Mucosa of descending colon (tissue), 3 donors: ENCODE measurements at regions not wholly inside any gene's neighbourhood (a gene's known extent, or its start where the extent isn't known, plus 50 kb on each side); places are given as distances from the start of the nearest gene placed in this dataset.

Experiments used
- ATAC-seq: fragments of 200-7000 bp; cut with Tn5 transposase; one replicate; pipeline ENCODE4 v1.9.1; 2020; ENCODE audit warnings: mild to moderate bottlenecking, moderate library complexity
- DNase-seq, 3 donors: peaks; one replicate each; pipeline ENCODE4 v3.0.0-alpha.2; 2020
- H3K36me3 ChIP-seq: fragments of 200-600 bp; one replicate; pipeline ENCODE4 v1.8.0; 2021; ENCODE audit warnings: low read depth, mild to moderate bottlenecking
- H3K4me1 ChIP-seq: fragments of 200-600 bp; one replicate; pipeline ENCODE4 v1.8.0; 2021; ENCODE audit warnings: low read depth, mild to moderate bottlenecking
- H3K4me3 ChIP-seq: fragments of 200-600 bp; one replicate; pipeline ENCODE4 v1.8.0; 2021; ENCODE audit warnings: mild to moderate bottlenecking
- H3K9me3 ChIP-seq: fragments of 200-600 bp; one replicate; pipeline ENCODE4 v1.8.0; 2021; ENCODE audit warnings: mild to moderate bottlenecking
- CTCF ChIP-seq: fragments of 200-600 bp; IDR thresholded peaks from one replicate; pipeline ENCODE4 v1.8.0; 2022; ENCODE audit warnings: antibody characterized with exemption, mild to moderate bottlenecking
- intact Hi-C, 2 donors: fragments of 100-400 bp; cut with DNase I in 1 of 2; cut with micrococcal nuclease in 1 of 2; formaldehyde crosslinking; loops; one replicate each; pipeline versions ENCODE4 v1.11.0 to v1.11.1; 2022; cut with DNase I, micrococcal nuclease
- donor health status: DM: no; HTN: no; CAD: no; lungs with moderate emphysema.
- donor health status: DM: no; HTN: no; CAD: no.
- donor health status: DM: no; HTN: yes; CAD: no.

DNA sequence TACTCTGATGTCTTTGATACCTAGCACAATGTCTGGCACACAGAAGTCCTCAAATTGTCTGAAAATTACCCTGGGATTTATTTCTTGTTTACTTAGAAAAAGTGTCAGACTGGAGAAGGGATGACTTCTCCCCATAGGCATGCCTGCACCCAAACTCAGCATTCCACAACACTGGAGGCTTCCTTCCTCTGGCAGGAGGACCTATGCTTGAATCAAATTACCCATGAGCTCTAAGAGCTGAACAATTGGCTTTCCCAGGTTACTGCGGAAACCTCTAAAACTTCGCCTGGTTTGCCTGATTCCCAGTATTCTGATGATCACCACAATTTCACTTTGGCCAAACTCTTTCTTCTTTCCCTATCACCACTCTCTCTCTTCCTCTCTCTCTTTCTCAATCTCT, 217.4 kb downstream of the DIPK2A start:
- Histone ChIP-seq H3K9me3 (peaks cover 8% of the 10 kb centered on the region), H3K4me1 (no peaks in the 10 kb centered on the region), H3K36me3 (no peaks in the 10 kb centered on the region), H3K4me3 (no peak overlapping the region)
- no peak for TF ChIP-seq CTCF
- ATAC-seq = no peak
- DNase-seq = no peak
- intact Hi-C loops = no loop called here

- TF ChIP-seq CTCF = no peak
- no peak for ATAC-seq
- no peak for DNase-seq
- Histone ChIP-seq H3K4me3 (no peak overlapping the region), H3K36me3 (no peaks in the 10 kb centered on the region), H3K9me3 (peaks cover 3% of the 10 kb centered on the region), H3K4me1 (no peaks in the 10 kb centered on the region)
- intact Hi-C loops = no loop called here
Measured at GRCh38 chr3:144197116-144197515, 225.5 kb downstream of the DIPK2A start.

GRCh38 chr3:144197582-144197981, 226.0 kb downstream of the DIPK2A start:
- H3K4me3 ChIP-seq = no peak overlapping the region
- peaks cover 3% of the 10 kb centered on the region for H3K9me3 ChIP-seq
- H3K4me1 ChIP-seq = no peaks in the 10 kb centered on the region
- intact Hi-C loops = no loop called here
- H3K36me3 ChIP-seq = no peaks in the 10 kb centered on the region
- ATAC-seq (no peak), DNase-seq (no peak)
- TF ChIP-seq CTCF = no peak

GRCh38 chr3:144200004-144200403, 228.4 kb downstream of the DIPK2A start:
- intact Hi-C loops = no loop called here
- DNase-seq = no peak
- no peak for ATAC-seq
- Histone ChIP-seq H3K4me1 (no peaks in the 10 kb centered on the region), H3K4me3 (no peak overlapping the region), H3K9me3 (no peaks in the 10 kb centered on the region), H3K36me3 (no peaks in the 10 kb centered on the region)
- TF ChIP-seq CTCF = no peak

DNA sequence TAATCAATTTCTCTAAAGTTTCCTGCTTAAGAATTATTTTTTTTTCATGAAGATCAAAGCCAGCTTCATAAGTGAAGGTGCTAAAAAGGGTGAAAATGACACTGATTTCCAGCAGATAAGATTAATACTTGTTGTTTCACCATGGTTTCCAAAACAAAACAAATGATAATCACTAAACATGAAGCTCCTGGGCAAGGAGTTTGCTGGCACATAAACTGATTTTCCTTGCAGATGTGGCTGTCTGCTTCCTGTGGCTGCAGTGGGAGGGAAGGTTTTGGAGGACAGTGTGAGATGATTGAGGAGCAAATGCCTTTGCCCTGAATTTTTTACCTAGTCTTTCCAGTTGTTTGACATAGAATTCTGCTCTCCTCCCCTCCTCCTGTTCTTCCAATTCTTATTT, 228.8 kb downstream of the DIPK2A start:
- intact Hi-C loops = no loop called here
- no peak for ATAC-seq
- no peak for DNase-seq
- H3K36me3 ChIP-seq = no peaks in the 10 kb centered on the region
- H3K9me3 ChIP-seq = no peaks in the 10 kb centered on the region
- no peak for TF ChIP-seq CTCF
- no peaks in the 10 kb centered on the region for H3K4me1 ChIP-seq
- no peak overlapping the region for H3K4me3 ChIP-seq

- ATAC-seq = no peak
- intact Hi-C loops = no loop called here
Measured at GRCh38 chr3:144221761-144222160, 250.1 kb downstream of the DIPK2A start.

More at GRCh38 chr3:144221761-144222160, 250.1 kb downstream of the DIPK2A start:
- Histone ChIP-seq H3K36me3 (no peaks in the 10 kb centered on the region), H3K4me3 (no peak overlapping the region), H3K4me1 (no peaks in the 10 kb centered on the region), H3K9me3 (no peaks in the 10 kb centered on the region)
- DNase-seq = no peak
- no peak for TF ChIP-seq CTCF
